Ovary (tissue), 7 donors: ENCODE measurements at regions not wholly inside any gene's neighbourhood (a gene's known extent, or its start where the extent isn't known, plus 50 kb on each side); places are given as distances from the start of the nearest gene placed in this dataset.

Source experiments
- DNase-seq, 5 donors: peaks; one replicate each; pipeline ENCODE4 v3.0.0-alpha.2; 2019 to 2020
- H3K27ac ChIP-seq, 2 donors: fragments of 200-600 bp; one replicate each; pipeline versions ENCODE4 v1.5.1 to v1.8.0; 2019 to 2022
- H3K27me3 ChIP-seq: fragments of 200-600 bp; one replicate; pipeline ENCODE4 v1.8.0; 2022
- H3K36me3 ChIP-seq: fragments of 200-600 bp; sonication (generic); one replicate; pipeline ENCODE4 v1.5.1; 2019
- H3K4me1 ChIP-seq: one replicate; pipeline ENCODE4 v1.8.1; 2013; ENCODE audit warnings: mild to moderate bottlenecking, moderate library complexity; ENCODE audit not compliant: insufficient read depth
- H3K4me3 ChIP-seq: fragments of 200-600 bp; sonication (generic); one replicate; pipeline ENCODE4 v1.5.1; 2017
- H3K9me3 ChIP-seq, 2 donors: fragments of 200-600 bp in 1 of 2; sonication (generic) in 1 of 2; one replicate each; pipeline versions ENCODE4 v1.5.1 to v1.8.1; 2013 to 2019; ENCODE audit warnings: mild to moderate bottlenecking in 1 of 2, moderate library complexity in 1 of 2
- EP300 ChIP-seq: sonication (generic); formaldehyde crosslinking; IDR thresholded peaks from one replicate; pipeline ENCODE4 v1.6.1; 2017; ENCODE audit warnings: antibody characterized with exemption
- POLR2A ChIP-seq: fragments of 450-650 bp; IDR thresholded peaks from one replicate; pipeline ENCODE4 v1.6.1; 2017; ENCODE audit warnings: antibody characterized with exemption, mild to moderate bottlenecking, moderate library complexity
- WGBS, 3 donors: extraction: QIAGEN DNeasy Blood & Tissue Kit in 1 of 3; methylation state at CpG; one replicate each; pipeline versions ENCODE4 v1.1.5 to v1.1.7; 2013 to 2017; 5-methylcytosine and 5-hydroxymethylcytosine counted together
- intact Hi-C, 4 donors: fragments of 100-400 bp; cut with DNase I; formaldehyde crosslinking; loops; one replicate each; pipeline versions ENCODE4 v1.11.0 to v1.15.1; 2022 to 2023
- TF ChIP-seq, protein P1 (sequence below), 3 donors: fragments of 450-650 bp in 2 of 3; fragments of 200-600 bp in 1 of 3; IDR thresholded peaks; one replicate each; pipeline versions ENCODE4 v1.5.1 to v1.8.0; 2016 to 2022; ENCODE audit warnings: antibody characterized with exemption in 3 of 3, mild to moderate bottlenecking in 1 of 3
- donor health status: DM: no; HTN: no; CAD: no; lungs with moderate emphysema.
- donor health status: DM: no; HTN: no; CAD: no.
- donor health status: Bipolar disorder and iron deficiency.
- donor health status: DM: no; HTN: no; CAD: no.
- donor health status: DM: yes; HTN: yes; CAD: no.

- Histone ChIP-seq H3K27ac (no peak overlapping the region), H3K4me1 (peaks cover 1% of the 10 kb centered on the region), H3K27me3 (no peaks in the 10 kb centered on the region), H3K4me3 (no peak overlapping the region), H3K36me3 (no peaks in the 10 kb centered on the region), H3K9me3 (no peaks in the 10 kb centered on the region)
- TF ChIP-seq, protein P1, sequence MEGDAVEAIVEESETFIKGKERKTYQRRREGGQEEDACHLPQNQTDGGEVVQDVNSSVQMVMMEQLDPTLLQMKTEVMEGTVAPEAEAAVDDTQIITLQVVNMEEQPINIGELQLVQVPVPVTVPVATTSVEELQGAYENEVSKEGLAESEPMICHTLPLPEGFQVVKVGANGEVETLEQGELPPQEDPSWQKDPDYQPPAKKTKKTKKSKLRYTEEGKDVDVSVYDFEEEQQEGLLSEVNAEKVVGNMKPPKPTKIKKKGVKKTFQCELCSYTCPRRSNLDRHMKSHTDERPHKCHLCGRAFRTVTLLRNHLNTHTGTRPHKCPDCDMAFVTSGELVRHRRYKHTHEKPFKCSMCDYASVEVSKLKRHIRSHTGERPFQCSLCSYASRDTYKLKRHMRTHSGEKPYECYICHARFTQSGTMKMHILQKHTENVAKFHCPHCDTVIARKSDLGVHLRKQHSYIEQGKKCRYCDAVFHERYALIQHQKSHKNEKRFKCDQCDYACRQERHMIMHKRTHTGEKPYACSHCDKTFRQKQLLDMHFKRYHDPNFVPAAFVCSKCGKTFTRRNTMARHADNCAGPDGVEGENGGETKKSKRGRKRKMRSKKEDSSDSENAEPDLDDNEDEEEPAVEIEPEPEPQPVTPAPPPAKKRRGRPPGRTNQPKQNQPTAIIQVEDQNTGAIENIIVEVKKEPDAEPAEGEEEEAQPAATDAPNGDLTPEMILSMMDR (IDR thresholded peaks at IDR 0.05) = no peak
- TF ChIP-seq EP300 = no peak
- intact Hi-C loops = no loop called here
- peak in 1 of 5 donors; percentile 35 for DNase-seq
- WGBS, 3 donors = 43 to 63% (median 54%) methylated on average over 10 of the region's 10 CpGs
These were observed 270.2 kb upstream of the MVB12B start for GRCh38 chr9:126056312-126057021.

DNA sequence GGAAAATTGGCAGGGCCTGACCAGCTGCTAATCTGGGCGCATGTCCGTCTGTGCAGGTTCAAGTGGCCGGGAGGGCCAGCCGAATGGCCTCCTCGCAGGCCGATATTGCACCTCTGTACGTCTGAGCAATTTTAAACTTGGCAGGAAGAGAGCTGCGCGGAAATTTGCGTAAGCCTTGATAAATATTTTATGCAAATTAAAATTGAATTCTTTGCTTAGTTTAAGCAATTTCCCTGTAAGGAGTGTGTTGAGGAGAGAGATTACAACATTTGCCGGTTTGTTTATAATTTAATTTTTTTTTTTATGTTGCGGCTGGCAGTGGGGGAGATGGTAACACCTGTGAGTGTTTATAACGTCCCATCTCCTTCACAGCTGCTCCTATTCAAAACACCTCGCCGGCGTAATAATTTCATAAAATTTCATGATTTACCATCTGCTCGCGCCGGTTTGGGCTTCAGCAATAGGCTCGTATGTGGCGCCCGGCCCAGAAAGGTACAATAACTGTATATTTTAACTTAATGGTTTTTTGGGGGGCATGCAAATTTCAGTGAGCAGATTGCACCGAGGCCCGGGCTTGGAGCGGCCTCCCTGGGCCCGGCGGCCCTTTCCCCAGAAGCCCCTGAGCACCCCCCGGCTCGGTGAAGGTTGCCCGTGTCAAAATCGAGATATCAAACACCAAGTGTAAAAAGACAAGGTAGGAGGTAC is 269.4 kb upstream of the MVB12B start:
- H3K9me3 ChIP-seq = no peaks in the 10 kb centered on the region
- intact Hi-C loops = no loop called here
- peak in 1 of 5 donors; percentile 38 for DNase-seq
- WGBS, 3 donors = 8 to 27% (median 14%) methylated on average over 31 of the region's 31 CpGs
- no peaks in the 10 kb centered on the region for H3K36me3 ChIP-seq
- no peaks in the 10 kb centered on the region for H3K27me3 ChIP-seq
- peaks cover 1% of the 10 kb centered on the region for H3K4me1 ChIP-seq
- H3K27ac ChIP-seq = no peak overlapping the region
- TF ChIP-seq POLR2A (no peak), EP300 (no peak)
- TF ChIP-seq, protein P1 (IDR thresholded peaks at IDR 0.05) = no peak
- no peak overlapping the region for H3K4me3 ChIP-seq

DNA sequence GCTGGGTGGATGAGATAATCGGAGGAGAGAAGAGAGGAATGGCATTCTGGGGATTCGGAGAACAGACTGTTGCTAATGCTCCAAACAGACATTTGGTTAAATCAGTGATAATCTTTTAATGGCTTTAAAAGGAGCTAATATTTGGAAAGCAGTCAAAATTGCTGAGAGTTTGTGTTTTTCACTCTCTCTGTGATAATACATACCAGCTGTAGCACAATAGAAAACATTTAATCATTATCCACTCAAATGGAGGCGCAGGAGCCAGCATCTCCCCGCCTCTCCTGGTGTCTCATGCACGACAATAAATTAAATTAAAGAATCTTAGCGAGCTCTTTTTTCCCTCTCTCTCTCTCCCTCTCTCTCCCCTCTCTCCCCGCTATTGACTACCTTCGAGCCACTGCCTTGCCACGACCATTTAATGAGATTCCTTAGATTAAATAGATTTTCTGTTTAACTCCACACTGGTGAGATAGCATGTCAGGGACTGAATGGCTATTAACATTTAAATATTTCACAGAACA is 268.6 kb upstream of the MVB12B start:
- TF ChIP-seq, protein P1 (IDR thresholded peaks at IDR 0.05) = no peak
- no peak for TF ChIP-seq EP300
- no peak for TF ChIP-seq POLR2A
- Histone ChIP-seq H3K36me3 (no peaks in the 10 kb centered on the region), H3K4me3 (no peak overlapping the region), H3K27me3 (no peaks in the 10 kb centered on the region), H3K27ac (no peak overlapping the region), H3K9me3 (no peaks in the 10 kb centered on the region), H3K4me1 (peaks cover 1% of the 10 kb centered on the region)
- 4 to 9% (median 5%) methylated on average over 9 of the region's 9 CpGs for WGBS, 3 donors
- DNase-seq = peak in 1 of 5 donors; percentile 12
- intact Hi-C loops = no loop called here

- intact Hi-C loops = no loop called here
- DNase-seq = peak in 1 of 5 donors; percentile 13
- no peaks in the 10 kb centered on the region for H3K36me3 ChIP-seq
- TF ChIP-seq EP300 = no peak
- TF ChIP-seq POLR2A = no peak
- TF ChIP-seq, protein P1 (IDR thresholded peaks at IDR 0.05) = no peak
- 45 to 56% (median 51%) methylated on average over 15 to 16 of the region's 16 CpGs for WGBS, 3 donors
- no peaks in the 10 kb centered on the region for H3K9me3 ChIP-seq
- no peak overlapping the region for H3K27ac ChIP-seq
- H3K4me3 ChIP-seq = no peak overlapping the region
- no peaks in the 10 kb centered on the region for H3K27me3 ChIP-seq
- peaks cover 1% of the 10 kb centered on the region for H3K4me1 ChIP-seq
These were observed 268.0 kb upstream of the MVB12B start for GRCh38 chr9:126058591-126058990.
